ENCODE measurements at regions not wholly inside any gene's neighbourhood (a gene's known extent, or its start where the extent isn't known, plus 50 kb on each side); places are given as distances from the start of the nearest gene placed in this dataset.
"Not testable (repeated sequence)": the region's sequence is repeated elsewhere in the genome, so short reads cannot be mapped to it uniquely, and the experiment has no call there.

GRCh38 chrX:39484159-39485068, 613.3 kb downstream of the BCOR start:
- peak in 1 of 2 experiments; percentile 24 for DNase-seq

- no peak for DNase-seq
Observed at GRCh38 chrX:39487166-39487968, 610.4 kb downstream of the BCOR start.

- no peak for DNase-seq
Observed at GRCh38 chrX:39487969-39488330, 609.8 kb downstream of the BCOR start.

GRCh38 chrX:39491548-39492297, 606.0 kb downstream of the BCOR start:
- DNase-seq, result no peak

- DNase-seq, result no peak
Observed at GRCh38 chrX:39492497-39493162, 605.1 kb downstream of the BCOR start.

GRCh38 chrX:39493168-39493567, 604.6 kb downstream of the BCOR start:
- no peak for DNase-seq

- DNase-seq, result not testable (repeated sequence)
Observed at GRCh38 chrX:39497117-39497516, 600.6 kb downstream of the BCOR start.

- no peak for DNase-seq
Observed at GRCh38 chrX:39497702-39498265, 600.0 kb downstream of the BCOR start.

- DNase-seq, result no peak
Observed at GRCh38 chrX:39499996-39500395, 597.8 kb downstream of the BCOR start.

- DNase-seq, result no peak
Observed at GRCh38 chrX:39501822-39502221, 595.9 kb downstream of the BCOR start.

GRCh38 chrX:39502486-39502885, 595.3 kb downstream of the BCOR start:
- DNase-seq, result no peak

- DNase-seq, result no peak
Observed at GRCh38 chrX:39504227-39504626, 593.5 kb downstream of the BCOR start.

- DNase-seq, result no peak
Observed at GRCh38 chrX:39504850-39505259, 592.9 kb downstream of the BCOR start.

GRCh38 chrX:39506131-39506530, 591.6 kb downstream of the BCOR start:
- DNase-seq, result no peak

- DNase-seq, result no peak
Observed at GRCh38 chrX:39507034-39507433, 590.7 kb downstream of the BCOR start.

GRCh38 chrX:39507617-39508299, 590.0 kb downstream of the BCOR start:
- DNase-seq, result no peak

GRCh38 chrX:39508300-39508692, 589.5 kb downstream of the BCOR start:
- no peak for DNase-seq

GRCh38 chrX:39509157-39509556, 588.6 kb downstream of the BCOR start:
- DNase-seq, result no peak

GRCh38 chrX:39513836-39514235, 583.9 kb downstream of the BCOR start:
- DNase-seq, result no peak

GRCh38 chrX:39514801-39515200, 583.0 kb downstream of the BCOR start:
- DNase-seq, result no peak

GRCh38 chrX:39516427-39516841, 581.3 kb downstream of the BCOR start:
- no peak for DNase-seq

Measured in NCI-H2081 (cell line).